Fibroblast of villous mesenchyme (primary cell): ENCODE measurements at regions not wholly inside any gene's neighbourhood (a gene's known extent, or its start where the extent isn't known, plus 50 kb on each side); places are given as distances from the start of the nearest gene placed in this dataset.
"Not testable (repeated sequence)": the region's sequence is repeated elsewhere in the genome, so short reads cannot be mapped to it uniquely, and the experiment has no call there.

Experiments
- DNase-seq: peaks from one replicate; pipeline ENCODE4 v3.0.0-alpha.2; 2010; ENCODE audit warnings: low read depth
- H3K4me3 ChIP-seq: 2 replicates; pipeline ENCODE4 v1.5.1; 2011; ENCODE audit warnings: low read depth, mild to moderate bottlenecking, low read length
- CTCF ChIP-seq: IDR thresholded peaks from 2 replicates; pipeline ENCODE4 v1.5.1; 2012; ENCODE audit warnings: low read depth, mild to moderate bottlenecking, low read length; ENCODE audit not compliant: insufficient read depth

GRCh38 chr1:184188037-184188436 is 136.5 kb downstream of the TSEN15 start:
- no peak for TF ChIP-seq CTCF
- peak; percentile 42 for DNase-seq
- H3K4me3 ChIP-seq, result no peak overlapping the region

- no peak for TF ChIP-seq CTCF
- no peak for DNase-seq
- H3K4me3 ChIP-seq, result no peak overlapping the region
Observed at GRCh38 chr1:184189361-184189760, 137.8 kb downstream of the TSEN15 start.

GRCh38 chr1:184190616-184191015 is 139.1 kb downstream of the TSEN15 start:
- no peak overlapping the region for H3K4me3 ChIP-seq
- DNase-seq, result peak; percentile 36
- no peak for TF ChIP-seq CTCF

- DNase-seq, result peak; percentile 96
- no peak for TF ChIP-seq CTCF
- no peak overlapping the region for H3K4me3 ChIP-seq
Observed at GRCh38 chr1:184191181-184191621, 139.7 kb downstream of the TSEN15 start.

- DNase-seq, result no peak
- no peak overlapping the region for H3K4me3 ChIP-seq
- no peak for TF ChIP-seq CTCF
Observed at GRCh38 chr1:184192796-184193195, 141.3 kb downstream of the TSEN15 start.

GRCh38 chr1:184193451-184193850 is 141.9 kb downstream of the TSEN15 start:
- no peak for DNase-seq
- no peak for TF ChIP-seq CTCF
- no peak overlapping the region for H3K4me3 ChIP-seq

- H3K4me3 ChIP-seq, result no peak overlapping the region
- no peak for TF ChIP-seq CTCF
- DNase-seq, result no peak
Observed at GRCh38 chr1:184194236-184194635, 142.7 kb downstream of the TSEN15 start.

- H3K4me3 ChIP-seq, DNase-seq: not testable (repeated sequence)
Observed at GRCh38 chr1:184195722-184196121, 144.2 kb downstream of the TSEN15 start.
